RWPE2 (cell line): ENCODE measurements at regions not wholly inside any gene's neighbourhood (a gene's known extent, or its start where the extent isn't known, plus 50 kb on each side); places are given as distances from the start of the nearest gene placed in this dataset.

Experiments used
- ATAC-seq: fragments of 200-7000 bp; cut with Tn5 transposase; 3 replicates; pipeline ENCODE4 v1.9.1; 2021; ENCODE audit warnings: low read depth
- DNase-seq: peaks from one replicate; pipeline ENCODE4 v3.0.0-alpha.2; 2020; ENCODE audit warnings: low spot score
- H3K27ac ChIP-seq: fragments of 450-650 bp; 2 replicates; pipeline ENCODE4 v1.5.1; 2017; ENCODE audit warnings: mild to moderate bottlenecking; ENCODE audit not compliant: poor library complexity, severe bottlenecking
- H3K27me3 ChIP-seq: fragments of 250-450 bp; sonication (Bioruptor Pico); 2 replicates; pipeline ENCODE4 v1.5.1; 2021; ENCODE audit warnings: mild to moderate bottlenecking, moderate library complexity; ENCODE audit not compliant: insufficient read depth, poor library complexity, severe bottlenecking
- H3K36me3 ChIP-seq: fragments of 250-450 bp; sonication (Bioruptor Pico); 2 replicates; pipeline ENCODE4 v1.5.1; 2020; ENCODE audit warnings: low read depth, mild to moderate bottlenecking, moderate library complexity
- H3K4me1 ChIP-seq: fragments of 250-450 bp; sonication (Bioruptor Pico); 2 replicates; pipeline ENCODE4 v1.5.1; 2021; ENCODE audit warnings: mild to moderate bottlenecking, moderate library complexity; ENCODE audit not compliant: insufficient read depth, poor library complexity, severe bottlenecking
- H3K4me3 ChIP-seq: fragments of 250-450 bp; sonication (Bioruptor Pico); 2 replicates; pipeline ENCODE4 v1.5.1; 2021; ENCODE audit warnings: mild to moderate bottlenecking, moderate library complexity; ENCODE audit not compliant: severe bottlenecking
- H3K9me3 ChIP-seq: fragments of 250-450 bp; sonication (Bioruptor Pico); 2 replicates; pipeline ENCODE4 v1.5.1; 2021; ENCODE audit warnings: mild to moderate bottlenecking, moderate library complexity; ENCODE audit not compliant: severe bottlenecking
- TF ChIP-seq, protein P1 (sequence below): fragments of 450-650 bp; IDR thresholded peaks from one replicate; pipeline ENCODE4 v1.5.1; 2017; ENCODE audit warnings: mild to moderate bottlenecking, moderate library complexity; ENCODE audit not compliant: poor library complexity, severe bottlenecking

DNA sequence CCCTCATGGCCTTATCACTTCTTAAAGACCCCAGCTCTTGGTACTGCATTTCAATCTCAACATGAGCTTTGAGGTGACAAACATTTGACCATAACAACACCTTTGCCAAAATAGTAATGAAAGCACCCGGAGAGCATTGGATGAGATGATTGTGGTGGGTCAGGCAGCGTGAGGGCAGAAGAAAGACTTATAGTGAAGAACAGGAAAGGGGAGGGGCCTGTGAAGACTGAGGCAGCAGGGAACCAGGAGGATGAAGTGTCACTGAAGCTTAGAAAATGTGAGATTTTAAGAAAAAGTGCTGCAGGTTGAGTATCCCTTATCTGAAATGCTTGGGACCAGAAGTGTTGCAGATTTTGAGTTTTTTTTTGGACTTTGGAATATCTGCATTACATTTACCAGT is 86.3 kb downstream of the EMP1 start:
- H3K27me3 ChIP-seq, result no peaks in the 10 kb centered on the region
- H3K27ac ChIP-seq, result no peak overlapping the region
- ATAC-seq, result no peak
- no peaks in the 10 kb centered on the region for H3K36me3 ChIP-seq
- no peak for DNase-seq
- no peak overlapping the region for H3K4me3 ChIP-seq
- H3K9me3 ChIP-seq, result no peaks in the 10 kb centered on the region
- TF ChIP-seq, protein P1, sequence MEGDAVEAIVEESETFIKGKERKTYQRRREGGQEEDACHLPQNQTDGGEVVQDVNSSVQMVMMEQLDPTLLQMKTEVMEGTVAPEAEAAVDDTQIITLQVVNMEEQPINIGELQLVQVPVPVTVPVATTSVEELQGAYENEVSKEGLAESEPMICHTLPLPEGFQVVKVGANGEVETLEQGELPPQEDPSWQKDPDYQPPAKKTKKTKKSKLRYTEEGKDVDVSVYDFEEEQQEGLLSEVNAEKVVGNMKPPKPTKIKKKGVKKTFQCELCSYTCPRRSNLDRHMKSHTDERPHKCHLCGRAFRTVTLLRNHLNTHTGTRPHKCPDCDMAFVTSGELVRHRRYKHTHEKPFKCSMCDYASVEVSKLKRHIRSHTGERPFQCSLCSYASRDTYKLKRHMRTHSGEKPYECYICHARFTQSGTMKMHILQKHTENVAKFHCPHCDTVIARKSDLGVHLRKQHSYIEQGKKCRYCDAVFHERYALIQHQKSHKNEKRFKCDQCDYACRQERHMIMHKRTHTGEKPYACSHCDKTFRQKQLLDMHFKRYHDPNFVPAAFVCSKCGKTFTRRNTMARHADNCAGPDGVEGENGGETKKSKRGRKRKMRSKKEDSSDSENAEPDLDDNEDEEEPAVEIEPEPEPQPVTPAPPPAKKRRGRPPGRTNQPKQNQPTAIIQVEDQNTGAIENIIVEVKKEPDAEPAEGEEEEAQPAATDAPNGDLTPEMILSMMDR, result no peak
- no peaks in the 10 kb centered on the region for H3K4me1 ChIP-seq

DNA sequence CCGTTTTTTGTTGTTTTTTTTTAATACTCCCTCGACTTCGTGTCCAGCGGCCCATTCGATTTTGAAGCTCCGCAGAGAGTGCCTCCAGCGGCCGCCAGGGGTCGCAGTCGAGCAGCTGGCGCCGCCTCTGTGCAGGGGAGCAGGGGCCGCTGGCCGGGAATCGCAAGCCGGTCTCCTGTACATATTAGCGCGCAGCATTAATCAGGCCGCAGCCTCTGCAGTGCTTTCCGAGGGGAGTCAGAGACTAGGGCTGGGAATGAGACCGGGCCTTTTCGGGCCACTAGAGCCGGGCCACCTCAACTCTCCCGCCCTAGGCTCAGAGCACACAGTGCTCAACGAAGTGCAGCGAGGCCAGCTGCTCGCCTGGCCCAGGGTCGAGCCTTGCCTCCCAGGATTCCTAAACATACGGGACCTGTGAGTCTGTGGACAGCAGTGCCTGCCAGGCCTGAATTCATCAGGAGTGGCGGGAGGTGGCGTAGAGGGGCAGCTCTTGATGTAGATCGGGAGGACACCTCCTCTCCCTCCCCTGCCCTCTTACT is 81.8 kb downstream of the EMP1 start:
- Histone ChIP-seq H3K27ac (no peak overlapping the region), H3K9me3 (no peaks in the 10 kb centered on the region), H3K27me3 (no peaks in the 10 kb centered on the region), H3K4me3 (no peak overlapping the region), H3K36me3 (no peaks in the 10 kb centered on the region), H3K4me1 (no peaks in the 10 kb centered on the region)
- peak; percentile 87 for ATAC-seq
- TF ChIP-seq, protein P1, result peak; percentile 82
- no peak for DNase-seq

DNA sequence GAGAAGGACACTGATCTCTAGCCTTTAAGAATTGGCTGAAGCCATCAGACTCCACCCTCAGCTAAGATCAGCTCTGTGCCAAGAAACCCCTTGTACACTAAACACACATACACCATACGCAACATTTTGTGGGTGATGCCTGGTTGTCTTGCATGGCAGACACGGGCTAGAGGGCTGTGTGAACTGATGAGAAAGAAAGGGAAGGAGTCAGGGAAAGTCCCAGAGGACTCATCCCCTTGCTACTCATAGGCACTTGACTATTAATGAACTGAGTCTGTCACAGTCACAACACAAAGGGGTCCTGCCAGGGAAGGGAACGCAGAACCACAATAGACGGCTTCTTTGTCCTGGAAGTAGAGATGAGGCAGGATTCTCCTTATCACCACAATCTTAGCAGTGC is 80.8 kb downstream of the EMP1 start:
- DNase-seq (no peak), ATAC-seq (no peak)
- H3K9me3 ChIP-seq, result no peaks in the 10 kb centered on the region
- no peaks in the 10 kb centered on the region for H3K4me1 ChIP-seq
- TF ChIP-seq, protein P1, result no peak
- no peak overlapping the region for H3K4me3 ChIP-seq
- H3K27ac ChIP-seq, result no peak overlapping the region
- H3K27me3 ChIP-seq, result no peaks in the 10 kb centered on the region
- no peaks in the 10 kb centered on the region for H3K36me3 ChIP-seq

DNA sequence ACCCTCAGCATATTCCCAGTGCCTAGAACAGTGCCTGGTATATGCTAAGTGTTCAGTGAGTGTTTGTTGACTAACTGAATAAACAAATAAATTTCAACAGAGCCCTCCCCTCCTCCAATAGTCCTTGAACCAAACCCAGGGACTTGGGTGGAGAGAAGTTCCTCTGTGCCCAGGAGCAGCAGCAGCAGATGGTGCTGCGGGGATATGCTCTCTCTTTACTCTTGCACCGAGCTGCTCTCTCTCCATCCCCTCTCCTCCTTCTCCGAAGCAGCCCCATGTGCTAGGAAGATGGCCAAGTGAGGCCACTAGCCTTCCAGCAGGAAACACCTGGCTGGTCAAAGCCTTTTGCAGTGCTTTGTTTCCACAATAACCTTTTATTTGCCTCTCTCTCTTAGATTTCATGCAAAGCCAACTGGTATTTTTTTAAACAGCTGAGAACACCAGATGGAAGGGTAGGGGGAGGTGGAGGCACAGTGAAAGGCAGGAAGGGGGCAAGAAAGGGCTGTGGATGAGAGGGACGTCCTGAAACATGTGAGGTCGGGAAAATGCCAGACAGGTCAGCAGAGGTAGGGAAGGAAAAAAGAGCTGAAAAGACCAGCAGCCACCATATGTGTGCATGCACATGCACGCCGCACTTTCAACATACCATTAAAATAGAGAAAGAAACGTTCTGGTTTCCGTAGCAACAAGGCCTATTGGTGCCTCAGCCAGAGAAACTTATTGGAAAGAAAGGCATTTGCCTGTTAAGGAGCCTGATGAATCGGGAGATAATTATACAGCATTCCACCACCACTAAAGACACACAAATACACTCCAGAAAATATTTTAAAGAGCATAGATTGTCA is 78.9 kb downstream of the EMP1 start:
- no peak overlapping the region for H3K4me3 ChIP-seq
- H3K36me3 ChIP-seq, result no peaks in the 10 kb centered on the region
- H3K27ac ChIP-seq, result no peak overlapping the region
- TF ChIP-seq, protein P1, result no peak
- DNase-seq (no peak), ATAC-seq (no peak)
- no peaks in the 10 kb centered on the region for H3K9me3 ChIP-seq
- no peaks in the 10 kb centered on the region for H3K4me1 ChIP-seq
- no peaks in the 10 kb centered on the region for H3K27me3 ChIP-seq

DNA sequence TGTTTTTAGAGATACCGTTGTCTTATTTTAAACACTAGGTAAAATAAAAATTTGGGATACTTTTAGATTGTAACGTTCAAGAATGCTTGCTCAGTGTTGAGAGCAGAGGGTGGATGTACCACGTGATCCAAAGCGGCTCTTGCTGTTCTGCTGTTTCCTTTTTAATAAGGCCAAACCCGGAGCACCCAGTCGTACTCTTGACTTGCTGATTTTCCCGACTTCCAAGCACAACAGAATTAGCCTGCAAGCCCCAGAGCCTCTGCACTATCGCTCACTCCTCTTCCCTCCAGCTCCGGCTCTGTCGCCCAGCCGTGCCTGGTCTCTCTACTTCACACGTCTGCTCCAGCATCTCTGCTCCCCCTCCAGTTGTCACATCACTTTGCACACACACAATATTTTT is 77.3 kb downstream of the EMP1 start:
- no peak for ATAC-seq
- DNase-seq, result no peak
- Histone ChIP-seq H3K27me3 (no peaks in the 10 kb centered on the region), H3K4me3 (no peak overlapping the region), H3K9me3 (no peaks in the 10 kb centered on the region), H3K4me1 (no peaks in the 10 kb centered on the region), H3K36me3 (no peaks in the 10 kb centered on the region), H3K27ac (no peak overlapping the region)
- TF ChIP-seq, protein P1, result no peak
